SK-N-SH (cell line): ENCODE measurements at regions not wholly inside any gene's neighbourhood (a gene's known extent, or its start where the extent isn't known, plus 50 kb on each side); places are given as distances from the start of the nearest gene placed in this dataset.

Experiments used
- CTCF ChIA-PET: fragments of 300-600, 350-600 bp; formaldehyde crosslinking; extraction: SDS; loops from one replicate; lab custom pipeline; 2021; lab: Yijun Ruan, JAX
- POLR2A ChIA-PET: fragments of 350-600 bp; sonication (Branson Sonifier 250); formaldehyde crosslinking; extraction: SDS; loops from one replicate; lab custom pipeline; 2020; ENCODE audit warnings: antibody characterized with exemption, inconsistent platforms; lab: Yijun Ruan, JAX
- DNase-seq: peaks from one replicate; pipeline ENCODE4 v3.0.0; 2012
- H2AFZ ChIP-seq: fragments of 200-600 bp; sonication (generic); 2 replicates; pipeline ENCODE4 v1.8.1; 2016; ENCODE audit warnings: antibody characterized with exemption, mild to moderate bottlenecking, low read depth
- H3F3A ChIP-seq: fragments of 200-600 bp; sonication (generic); replicated peaks from 2 replicates; pipeline ENCODE3; 2016; ENCODE audit warnings: antibody characterized with exemption, mild to moderate bottlenecking; ENCODE audit not compliant: insufficient read depth
- H3K27ac ChIP-seq, 2 experiments: fragments of 200-500 bp in 1 of 2; fragments of 200-600 bp in 1 of 2; sonication (Bioruptor generic) in 1 of 2; sonication (generic), shearing (Covaris generic) in 1 of 2; 2 replicates each; pipeline versions ENCODE4 v1.5.1 to v1.6.1; 2014 to 2016; ENCODE audit warnings: low read depth in 2 of 2, inconsistent platforms in 1 of 2, low read length in 1 of 2, mild to moderate bottlenecking in 1 of 2, mixed read lengths in 1 of 2
- H3K27me3 ChIP-seq: fragments of 200-600 bp; sonication (generic), shearing (Covaris generic); 2 replicates; pipeline ENCODE4 v1.6.1; 2016; ENCODE audit warnings: mixed run types; ENCODE audit not compliant: insufficient read depth
- H3K36me3 ChIP-seq, 2 experiments: fragments of 200-500 bp in 1 of 2; fragments of 200-600 bp in 1 of 2; sonication (Bioruptor generic) in 1 of 2; sonication (generic) in 1 of 2; replicated peaks in 1 of 2; 2 replicates each; pipeline versions ENCODE3 to v1.5.1; 2014 to 2016; ENCODE audit warnings: low read length in 1 of 2, mild to moderate bottlenecking in 1 of 2; ENCODE audit not compliant: insufficient read depth in 2 of 2, control insufficient read depth in 1 of 2
- H3K4me1 ChIP-seq, 2 experiments: fragments of 200-500 bp in 1 of 2; fragments of 200-600 bp in 1 of 2; sonication (Bioruptor generic) in 1 of 2; sonication (generic), shearing (Covaris generic) in 1 of 2; 2 replicates each; pipeline versions ENCODE4 v1.5.1 to v1.6.1; 2014 to 2016; ENCODE audit warnings: low read depth in 1 of 2, low read length in 1 of 2, mixed run types in 1 of 2; ENCODE audit not compliant: insufficient read depth in 2 of 2, control insufficient read depth in 1 of 2
- H3K4me2 ChIP-seq: fragments of 200-600 bp; sonication (generic), shearing (Covaris generic); 2 replicates; pipeline ENCODE4 v1.6.1; 2017; ENCODE audit warnings: mixed run types
- H3K4me3 ChIP-seq, 2 experiments: fragments of 200-500 bp in 1 of 2; fragments of 200-600 bp in 1 of 2; sonication (Bioruptor generic) in 1 of 2; sonication (generic), shearing (Covaris generic) in 1 of 2; 2 replicates each; pipeline versions ENCODE4 v1.5.1 to v1.8.1; 2014 to 2016; ENCODE audit warnings: low read depth in 2 of 2, inconsistent platforms in 1 of 2, low read length in 1 of 2, mild to moderate bottlenecking in 1 of 2, mixed read lengths in 1 of 2, moderate library complexity in 1 of 2
- H3K79me2 ChIP-seq: fragments of 200-600 bp; sonication (generic); 2 replicates; pipeline ENCODE4 v1.8.1; 2017; ENCODE audit warnings: mild to moderate bottlenecking; ENCODE audit not compliant: insufficient read depth
- H3K9ac ChIP-seq: fragments of 200-600 bp; sonication (generic); 2 replicates; pipeline ENCODE4 v1.6.1; 2017; ENCODE audit warnings: mixed run types
- H3K9me2 ChIP-seq: fragments of 200-600 bp; sonication (generic); 2 replicates; pipeline ENCODE4 v1.6.1; 2017; ENCODE audit warnings: mixed run types
- H3K9me3 ChIP-seq: fragments of 200-600 bp; sonication (generic); 2 replicates; pipeline ENCODE4 v1.6.1; 2017; ENCODE audit warnings: mixed run types, mild to moderate bottlenecking, moderate library complexity
- H4K20me1 ChIP-seq: fragments of 200-600 bp; sonication (generic); 2 replicates; pipeline ENCODE4 v1.6.1; 2017; ENCODE audit warnings: mild to moderate bottlenecking, mixed run types; ENCODE audit not compliant: insufficient read depth
- EP300 ChIP-seq, 2 experiments: IDR thresholded peaks; 2 replicates each; pipeline versions ENCODE4 v1.4.0 to v1.6.1; 2012; ENCODE audit warnings: borderline replicate concordance in 1 of 2, low read depth in 1 of 2, low read length in 1 of 2
- EZH2phosphoT487 ChIP-seq: fragments of 200-600 bp; sonication (generic); IDR thresholded peaks from 2 replicates; pipeline ENCODE4 v1.6.1; 2017; ENCODE audit warnings: low read depth, mixed run types, mild to moderate bottlenecking, antibody characterized with exemption, moderate library complexity, borderline replicate concordance
- FOSL2 ChIP-seq: IDR thresholded peaks from 2 replicates; pipeline ENCODE4 v1.4.0; 2012; ENCODE audit warnings: low read depth, mild to moderate bottlenecking, moderate library complexity, borderline replicate concordance
- JUND ChIP-seq: IDR thresholded peaks from 2 replicates; pipeline ENCODE4 v1.4.0; 2012
- MXI1 ChIP-seq: IDR thresholded peaks from 2 replicates; pipeline ENCODE4 v1.6.1; 2012; ENCODE audit warnings: mild to moderate bottlenecking, low read depth, low read length, improper control_type of control experiment
- NRF1 ChIP-seq: IDR thresholded peaks from 2 replicates; pipeline ENCODE4 v1.6.1; 2012; ENCODE audit warnings: low read depth, mild to moderate bottlenecking, low read length
- PBX3 ChIP-seq: IDR thresholded peaks from 2 replicates; pipeline ENCODE4; 2012
- POLR2AphosphoS5 ChIP-seq: IDR thresholded peaks from 2 replicates; pipeline ENCODE4 v1.6.1; 2012; ENCODE audit warnings: low read depth, low read length
- RXRA ChIP-seq: IDR thresholded peaks from 2 replicates; pipeline ENCODE4 v1.4.0; 2012; ENCODE audit warnings: low read depth, mild to moderate bottlenecking, borderline replicate concordance
- SIN3A ChIP-seq: IDR thresholded peaks from 2 replicates; pipeline ENCODE4 v1.6.1; 2012; ENCODE audit warnings: low read depth, mild to moderate bottlenecking, low read length, moderate library complexity, borderline replicate concordance
- TCF12 ChIP-seq: IDR thresholded peaks from 2 replicates; pipeline ENCODE4 v1.4.0; 2012
- TEAD4 ChIP-seq: IDR thresholded peaks from 2 replicates; pipeline ENCODE4 v1.4.0; 2012; ENCODE audit warnings: mild to moderate bottlenecking, borderline replicate concordance; ENCODE audit not compliant: insufficient read depth
- YY1 ChIP-seq: IDR thresholded peaks from 2 replicates; pipeline ENCODE4 v1.4.0; 2012; ENCODE audit warnings: low read depth, mild to moderate bottlenecking
- ZBTB33 ChIP-seq: IDR thresholded peaks from 2 replicates; pipeline ENCODE4 v1.4.0; 2012; ENCODE audit warnings: low read depth, borderline replicate concordance
- WGBS: methylation state at CpG from one replicate; pipeline ENCODE4 v1.1.6; 2017; ENCODE audit warnings: low lambda C conversion rate; 5-methylcytosine and 5-hydroxymethylcytosine counted together

GRCh38 chr9:111178331-111179055 is 140.2 kb upstream of the LPAR1 start:
- Histone ChIP-seq H4K20me1 (no peaks in the 10 kb centered on the region), H3K9me3 (no peaks in the 10 kb centered on the region), H3K9me2 (no peaks in the 10 kb centered on the region), H3K36me3 (no peaks in the 10 kb centered on the region), H3K79me2 (no peaks in the 10 kb centered on the region), H3K9ac (no peak overlapping the region), H3K27me3 (no peaks in the 10 kb centered on the region), H2AFZ (0 out of 2 replicates have a peak overlapping the region, but pooled peaks have one; percentile 10), H3K27ac (peak overlapping the region; percentile 31 to 35; a peak in 2 of 4 replicates), H3F3A (no peaks in the 10 kb centered on the region), H3K4me1 (peaks cover 0 to 2% of the 10 kb centered on the region in 2 experiments; a peak in 2 of 4 replicates), H3K4me3 (peak overlapping the region; percentile 0 to 5; a peak in 2 of 4 replicates), H3K4me2 (peak overlapping the region; percentile 47; the same call in 1 of the 2 replicates)
- 33% methylated on average over 9 of the region's 9 CpGs for WGBS
- no peak for DNase-seq
- TF ChIP-seq RXRA (peak; percentile 34; the same call in 1 of the 2 replicates), SIN3A (no peak), FOSL2 (peak; percentile 50; the same call in 1 of the 2 replicates), PBX3 (peak; percentile 61; the same call in 1 of the 2 replicates), EZH2phosphoT487 (no peak), TEAD4 (0 out of 2 replicates have a peak, but pooled peaks have one; percentile 10), TCF12 (peak; percentile 89), YY1 (no peak), NRF1 (no peak), EP300 (IDR thresholded peaks at IDR 0.05; ENCODE audit: borderline replicate concordance in 1 of 2, low read depth in 1 of 2, low read length in 1 of 2) (peak in 1 of 2 experiments; percentile 51; a peak in 1 of 4 replicates), MXI1 (no peak), JUND (peak; percentile 54), ZBTB33 (no peak), POLR2AphosphoS5 (peak; percentile 52; the same call in 1 of the 2 replicates)
- ChIA-PET CTCF (interaction anchor here (1.5 kb wide), 1 partner anchor 10 kb away, joined by 5 read pairs; no protein-coding TSS in a partner anchor), POLR2A (no interaction called here)
